ENCODE measurements at regions not wholly inside any gene's neighbourhood (a gene's known extent, or its start where the extent isn't known, plus 50 kb on each side); places are given as distances from the start of the nearest gene placed in this dataset.
A peak's percentile ranks its signal among the peaks of the same experiment; 100 is the strongest.

GRCh38 chr14:61939776-61940175 is 177.6 kb downstream of the SNAPC1 start:
- Mint-ChIP-seq H3K36me3 (ENCODE audit: unreplicated experiment) (no peaks in the 10 kb centered on the region), H3K27ac (ENCODE audit: unreplicated experiment) (no peak overlapping the region), H3K4me1 (ENCODE audit: unreplicated experiment) (peaks cover 14% of the 10 kb centered on the region), H3K4me3 (ENCODE audit: unreplicated experiment) (no peak overlapping the region), H3K9me3 (ENCODE audit: unreplicated experiment) (no peaks in the 10 kb centered on the region), H3K27me3 (ENCODE audit: unreplicated experiment) (no peaks in the 10 kb centered on the region)
- DNase-seq (ENCODE audit: extremely low spot score, unreplicated experiment), result no peak
- no peak for TF ChIP-seq CTCF (IDR thresholded peaks at IDR 0.05)

- H3K4me1 Mint-ChIP-seq (ENCODE audit: unreplicated experiment), result peaks cover 11% of the 10 kb centered on the region
- no peaks in the 10 kb centered on the region for H3K36me3 Mint-ChIP-seq (ENCODE audit: unreplicated experiment)
- H3K27ac Mint-ChIP-seq (ENCODE audit: unreplicated experiment), result peak overlapping the region; percentile 11
- no peak for DNase-seq (ENCODE audit: extremely low spot score, unreplicated experiment)
- H3K4me3 Mint-ChIP-seq (ENCODE audit: unreplicated experiment), result no peak overlapping the region
- TF ChIP-seq CTCF (IDR thresholded peaks at IDR 0.05), result no peak
- H3K9me3 Mint-ChIP-seq (ENCODE audit: unreplicated experiment), result no peaks in the 10 kb centered on the region
- H3K27me3 Mint-ChIP-seq (ENCODE audit: unreplicated experiment), result no peaks in the 10 kb centered on the region
Measured at GRCh38 chr14:61940666-61941420, 178.6 kb downstream of the SNAPC1 start.

GRCh38 chr14:61941421-61942150 is 179.4 kb downstream of the SNAPC1 start:
- Mint-ChIP-seq H3K4me1 (ENCODE audit: unreplicated experiment) (peaks cover 11% of the 10 kb centered on the region), H3K27ac (ENCODE audit: unreplicated experiment) (no peak overlapping the region), H3K36me3 (ENCODE audit: unreplicated experiment) (no peaks in the 10 kb centered on the region), H3K27me3 (ENCODE audit: unreplicated experiment) (no peaks in the 10 kb centered on the region), H3K9me3 (ENCODE audit: unreplicated experiment) (no peaks in the 10 kb centered on the region), H3K4me3 (ENCODE audit: unreplicated experiment) (no peak overlapping the region)
- no peak for DNase-seq (ENCODE audit: extremely low spot score, unreplicated experiment)
- TF ChIP-seq CTCF (IDR thresholded peaks at IDR 0.05), result no peak

GRCh38 chr14:61948376-61948775 is 186.2 kb downstream of the SNAPC1 start:
- no peak for TF ChIP-seq CTCF (IDR thresholded peaks at IDR 0.05)
- Mint-ChIP-seq H3K27ac (ENCODE audit: unreplicated experiment) (no peak overlapping the region), H3K4me1 (ENCODE audit: unreplicated experiment) (no peaks in the 10 kb centered on the region), H3K4me3 (ENCODE audit: unreplicated experiment) (no peak overlapping the region), H3K27me3 (ENCODE audit: unreplicated experiment) (no peaks in the 10 kb centered on the region), H3K36me3 (ENCODE audit: unreplicated experiment) (no peaks in the 10 kb centered on the region), H3K9me3 (ENCODE audit: unreplicated experiment) (no peaks in the 10 kb centered on the region)
- DNase-seq (ENCODE audit: extremely low spot score, unreplicated experiment), result no peak

GRCh38 chr14:61950340-61950739 is 188.1 kb downstream of the SNAPC1 start:
- Mint-ChIP-seq H3K9me3 (ENCODE audit: unreplicated experiment) (no peaks in the 10 kb centered on the region), H3K27ac (ENCODE audit: unreplicated experiment) (no peak overlapping the region), H3K36me3 (ENCODE audit: unreplicated experiment) (no peaks in the 10 kb centered on the region), H3K27me3 (ENCODE audit: unreplicated experiment) (no peaks in the 10 kb centered on the region), H3K4me1 (ENCODE audit: unreplicated experiment) (no peaks in the 10 kb centered on the region), H3K4me3 (ENCODE audit: unreplicated experiment) (no peak overlapping the region)
- TF ChIP-seq CTCF (IDR thresholded peaks at IDR 0.05), result no peak
- no peak for DNase-seq (ENCODE audit: extremely low spot score, unreplicated experiment)
